ENCODE measurements at regions not wholly inside any gene's neighbourhood (a gene's known extent, or its start where the extent isn't known, plus 50 kb on each side); places are given as distances from the start of the nearest gene placed in this dataset.

- DNase-seq (ENCODE audit: low read depth), result no peak
- TF ChIP-seq CTCF (IDR thresholded peaks at IDR 0.05; ENCODE audit: insufficient read depth, low read length), result no peak
- no peak overlapping the region for H3K4me3 ChIP-seq (ENCODE audit: low read depth, low read length)
Observed at GRCh38 chr10:30680908-30681307, 51.4 kb upstream of the LYZL2 start.
